Neural cell (in vitro differentiated cells): ENCODE measurements at regions not wholly inside any gene's neighbourhood (a gene's known extent, or its start where the extent isn't known, plus 50 kb on each side); places are given as distances from the start of the nearest gene placed in this dataset.

Source experiments
- CTCF ChIP-seq: fragments of 450-650 bp; IDR thresholded peaks from 2 replicates; pipeline ENCODE4 v1.5.1; 2014; ENCODE audit warnings: antibody characterized with exemption, mild to moderate bottlenecking, moderate library complexity; ENCODE audit not compliant: poor library complexity, severe bottlenecking
- EP300 ChIP-seq: fragments of 450-650 bp; conservative IDR thresholded peaks from 2 replicates; pipeline ENCODE4 v1.6.1; 2014; ENCODE audit warnings: antibody characterized with exemption, mild to moderate bottlenecking, moderate library complexity; ENCODE audit not compliant: poor library complexity, severe bottlenecking
- EZH2 ChIP-seq: fragments of 200-600, 300-800 bp; shearing (Covaris generic), sonication (generic); IDR thresholded peaks from 2 replicates; pipeline ENCODE4 v1.6.1; 2014; ENCODE audit warnings: antibody characterized with exemption, low read length, borderline replicate concordance, mild to moderate bottlenecking; ENCODE audit not compliant: insufficient read depth, poor library complexity, severe bottlenecking
- POLR2AphosphoS5 ChIP-seq: IDR thresholded peaks from 2 replicates; pipeline ENCODE4 v1.6.1; 2012
- REST ChIP-seq: IDR thresholded peaks from 2 replicates; pipeline ENCODE4 v1.6.1; 2012; ENCODE audit warnings: borderline replicate concordance

DNA sequence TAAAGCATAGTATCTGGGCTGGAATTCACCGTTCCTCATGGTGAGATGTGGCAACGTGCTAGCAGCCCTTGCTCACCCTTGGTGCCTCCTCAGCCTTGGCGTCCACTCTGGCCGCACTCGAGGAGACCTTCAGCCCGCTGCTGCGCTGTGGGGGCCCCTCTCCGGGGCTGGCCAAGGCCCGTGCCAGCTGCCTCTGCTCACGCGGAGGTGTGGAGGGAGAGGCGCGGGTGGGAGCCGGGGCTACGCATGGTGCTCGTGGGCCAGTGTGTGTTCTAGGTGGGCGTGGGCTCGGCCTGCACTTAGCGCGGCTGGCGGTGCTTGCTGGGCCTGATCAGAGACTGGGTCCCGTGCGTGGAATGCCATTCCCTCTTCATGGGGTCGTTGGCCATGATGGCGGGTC is 424.2 kb downstream of the KCTD16 start:
- no peak for TF ChIP-seq EP300
- TF ChIP-seq CTCF, result no peak
- TF ChIP-seq POLR2AphosphoS5, result no peak
- no peak for TF ChIP-seq REST
- TF ChIP-seq EZH2, result no peak
